HG02798 (cell line): ENCODE measurements at regions not wholly inside any gene's neighbourhood (a gene's known extent, or its start where the extent isn't known, plus 50 kb on each side); places are given as distances from the start of the nearest gene placed in this dataset.
"Not testable (repeated sequence)": the region's sequence is repeated elsewhere in the genome, so short reads cannot be mapped to it uniquely, and the experiment has no call there.

Experiments
- ATAC-seq: cut with Tn5 transposase; IDR thresholded peaks from one replicate; pipeline ENCODE4 v1.9.1; 2021; ENCODE audit warnings: mild to moderate bottlenecking; ENCODE audit not compliant: unreplicated experiment, poor library complexity

DNA sequence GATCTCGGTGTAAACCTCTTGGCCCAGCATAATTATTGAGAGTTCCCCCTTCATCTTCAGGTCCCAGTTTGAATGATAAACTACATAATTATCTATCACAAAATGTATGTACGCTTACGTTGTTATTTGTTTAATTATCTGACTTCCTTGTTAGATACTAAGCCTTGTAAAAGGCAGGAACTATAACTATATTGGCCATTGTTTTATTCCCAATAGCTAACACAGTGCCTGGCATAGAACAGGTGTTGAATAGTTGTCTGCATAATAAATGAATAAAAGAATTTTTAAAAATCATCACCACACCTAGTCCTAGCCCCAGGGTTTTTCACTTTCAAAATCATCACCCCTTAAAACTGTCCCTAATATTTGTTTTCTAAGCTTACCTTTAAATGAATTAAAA is 207.9 kb downstream of the MREG start:
- no peak for ATAC-seq

GRCh38 chr2:215803150-215803549 is 210.2 kb downstream of the MREG start:
- ATAC-seq = no peak

GRCh38 chr2:215799194-215799593 is 214.2 kb downstream of the MREG start:
- no peak for ATAC-seq

DNA sequence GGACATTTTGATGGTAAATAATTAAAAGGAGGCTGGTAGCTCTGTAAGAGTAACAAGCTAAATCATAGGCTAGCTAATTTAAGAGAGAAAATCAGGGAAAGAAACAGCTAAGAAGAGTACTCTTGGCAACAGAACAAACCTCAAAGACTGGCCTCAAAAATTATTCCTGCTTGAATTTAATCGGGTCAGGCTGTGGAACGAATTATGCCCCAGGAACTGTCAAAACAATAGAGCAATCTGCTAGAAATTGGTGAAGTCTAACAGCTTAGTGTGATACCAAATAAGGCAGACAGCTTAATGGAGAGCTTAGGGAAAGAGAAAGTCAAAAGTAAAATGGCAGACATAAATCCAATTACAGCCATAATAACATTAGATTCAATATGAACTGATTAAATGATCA is 215.7 kb downstream of the MREG start:
- no peak for ATAC-seq

DNA sequence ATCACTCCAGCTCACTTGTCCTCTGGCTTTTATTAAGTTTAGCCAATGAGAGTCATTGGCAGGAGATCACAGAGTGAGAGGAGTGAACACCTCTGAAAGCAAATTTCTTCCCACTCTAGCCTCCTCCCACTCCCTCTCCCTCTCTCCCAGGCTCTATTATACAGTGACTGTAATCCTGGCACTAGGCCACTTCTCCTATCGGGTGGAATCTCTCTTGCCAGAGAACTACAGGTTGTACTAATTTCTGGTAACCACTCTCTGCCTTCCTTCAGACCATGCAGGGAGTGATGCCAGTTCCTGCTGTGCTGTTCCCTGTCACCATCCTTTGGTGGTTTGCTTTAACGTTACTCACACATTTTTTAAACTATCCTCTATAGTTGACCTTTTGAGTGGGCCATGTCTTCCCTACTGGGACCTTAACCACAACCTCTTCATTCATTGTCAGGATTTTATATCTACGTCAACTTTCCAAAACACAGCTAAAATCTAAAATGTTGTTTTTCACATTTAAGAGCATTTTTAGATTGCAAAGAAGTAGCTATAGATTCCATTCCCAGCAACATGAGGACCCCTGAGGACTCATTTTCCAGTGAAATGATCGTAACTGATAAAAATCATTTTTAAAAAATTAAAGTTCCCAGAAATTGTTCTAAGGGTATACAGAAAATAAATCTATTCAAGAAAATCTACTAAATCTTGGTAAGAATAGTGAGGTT is 217.1 kb downstream of the MREG start:
- no peak for ATAC-seq

DNA sequence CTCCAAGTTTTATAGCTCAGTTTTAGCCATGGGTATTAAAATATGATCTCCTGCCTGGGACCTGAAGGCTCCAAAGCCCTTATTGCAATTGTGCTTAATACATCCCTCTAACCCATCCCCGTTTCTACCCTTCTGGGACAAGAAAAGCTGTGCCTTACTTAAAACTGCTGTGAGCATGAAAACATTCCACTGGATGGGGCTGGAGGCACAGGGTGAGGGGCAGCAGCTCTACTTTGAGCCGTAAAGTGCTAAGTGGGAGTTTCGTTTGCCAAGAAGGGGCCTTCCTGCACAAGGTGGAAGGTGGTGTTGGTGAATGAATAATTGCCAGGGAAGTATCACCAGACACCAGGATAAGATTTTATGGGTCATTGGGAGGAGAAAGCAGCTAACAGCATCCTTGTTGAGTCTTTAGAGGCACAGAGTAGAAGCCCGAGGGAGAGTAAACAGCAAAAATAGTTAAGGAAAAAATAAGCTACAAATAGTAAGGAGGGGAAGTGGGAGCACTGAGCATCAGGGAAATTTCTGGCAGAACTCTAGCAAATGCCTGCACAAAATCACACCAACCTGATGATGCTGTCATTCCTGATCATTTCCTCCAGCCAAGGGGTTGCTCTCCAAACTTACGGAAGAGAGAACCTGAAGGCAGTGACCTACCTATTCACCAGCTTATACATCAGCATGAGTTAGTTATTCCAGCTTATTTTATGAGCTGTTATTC is 218.4 kb downstream of the MREG start:
- no peak for ATAC-seq

DNA sequence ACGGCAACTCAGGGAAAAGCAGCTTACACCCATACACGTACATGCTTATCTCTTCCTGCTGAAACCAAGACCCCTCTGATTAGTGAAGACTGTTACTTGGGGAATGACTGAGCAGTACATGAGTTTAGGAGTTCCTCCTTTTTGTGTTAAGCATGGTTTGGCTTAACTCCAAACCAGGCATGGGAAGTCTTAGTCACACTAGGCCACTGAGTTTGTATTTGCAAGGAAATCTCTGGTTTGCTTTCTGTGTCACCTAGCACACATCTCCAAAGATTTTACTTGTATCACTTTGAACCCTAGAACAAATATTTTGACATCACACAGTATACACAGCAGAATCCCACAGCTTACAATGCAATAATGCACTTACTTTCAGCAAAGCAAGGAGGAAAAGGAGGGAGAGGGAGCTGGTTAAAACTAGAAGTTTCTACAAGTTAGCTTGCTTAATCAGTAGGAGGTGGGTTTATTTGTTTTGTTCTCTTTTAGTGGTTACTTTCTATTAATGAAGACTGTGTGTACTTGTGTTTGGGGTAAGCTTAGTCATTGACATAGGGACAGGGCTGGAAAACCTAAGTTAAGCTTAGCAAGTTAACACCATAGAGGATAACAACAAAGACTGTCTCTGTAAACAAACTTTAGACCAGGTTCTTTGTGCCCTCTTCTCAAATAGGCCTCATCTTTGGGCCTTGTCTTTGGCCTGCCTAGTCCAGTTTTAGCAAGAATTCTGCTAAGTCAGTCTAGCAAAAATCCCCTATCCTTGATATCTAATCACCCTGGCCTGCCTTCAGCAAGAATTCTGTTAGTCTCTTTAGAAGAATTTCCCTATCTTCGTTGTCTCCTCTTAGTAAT is 219.4 kb downstream of the MREG start:
- no peak for ATAC-seq

GRCh38 chr2:215791481-215791937 is 221.8 kb downstream of the MREG start:
- no peak for ATAC-seq

- ATAC-seq = no peak
Observed at GRCh38 chr2:215790523-215791421, 222.6 kb downstream of the MREG start.

- no peak for ATAC-seq
Observed at GRCh38 chr2:215787565-215788178, 225.7 kb downstream of the MREG start.

DNA sequence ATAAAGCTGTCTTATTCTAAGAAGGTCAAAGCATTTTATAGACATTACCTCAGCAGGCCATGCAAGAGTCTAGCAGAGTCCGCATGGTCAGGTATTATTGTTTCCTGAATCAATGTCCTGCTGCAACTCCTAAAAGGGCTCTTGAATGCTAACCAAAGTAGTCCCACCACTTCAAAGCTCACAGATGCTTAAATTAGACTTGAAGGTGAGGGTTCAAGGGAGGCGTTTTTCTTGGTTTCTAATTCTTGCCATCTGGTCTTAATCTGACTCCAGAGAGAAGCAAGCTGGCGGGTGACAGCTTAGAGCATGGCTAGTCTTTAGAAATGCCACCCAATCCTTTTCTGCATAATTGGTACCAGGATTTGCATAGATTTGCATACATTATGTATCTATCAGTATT is 226.3 kb downstream of the MREG start:
- ATAC-seq = no peak

DNA sequence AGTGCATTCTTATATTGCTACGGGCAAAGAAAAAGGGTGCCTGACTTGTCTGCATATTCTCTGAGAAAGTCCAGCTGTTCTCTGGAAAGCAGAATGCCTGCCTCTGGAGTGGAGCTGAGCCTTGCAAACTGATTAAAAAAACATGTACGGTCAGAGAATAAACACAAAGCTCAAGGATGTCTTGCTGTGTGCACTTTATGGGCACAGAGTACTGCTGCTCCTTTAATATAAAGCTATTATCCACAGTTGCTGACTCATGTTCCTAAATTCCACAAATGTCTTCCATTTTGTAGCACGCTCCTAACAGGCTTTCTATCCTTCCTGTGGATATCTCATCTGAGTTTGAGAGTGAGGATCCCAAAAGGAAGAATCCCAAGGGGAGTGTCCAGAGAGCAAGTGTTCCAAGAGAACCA is 229.0 kb downstream of the MREG start:
- no peak for ATAC-seq

- not testable (repeated sequence) for ATAC-seq
Observed at GRCh38 chr2:215783640-215784039, 229.7 kb downstream of the MREG start.

DNA sequence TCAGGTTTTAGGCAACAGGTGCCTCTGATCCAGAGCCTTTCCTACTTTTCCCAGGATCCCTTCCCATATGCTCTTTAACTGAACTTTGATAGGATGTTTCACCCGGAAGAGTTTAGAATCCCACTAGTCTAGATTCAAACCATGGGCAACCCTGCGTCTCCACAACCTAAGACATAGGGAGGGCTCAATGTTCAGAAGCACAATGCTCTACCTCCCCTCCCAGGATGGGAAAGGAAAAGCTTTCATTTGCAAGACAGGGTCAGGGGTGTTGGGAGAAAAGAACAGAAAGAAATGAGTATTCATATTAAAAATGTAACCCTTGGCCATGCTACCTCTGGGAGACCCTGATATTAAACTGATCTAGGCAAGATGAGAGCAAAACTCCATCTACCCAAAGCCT is 230.4 kb downstream of the MREG start:
- no peak for ATAC-seq

- ATAC-seq = no peak
Observed at GRCh38 chr2:215782295-215782694, 231.1 kb downstream of the MREG start.

GRCh38 chr2:215780907-215781685 is 232.3 kb downstream of the MREG start:
- ATAC-seq = no peak

DNA sequence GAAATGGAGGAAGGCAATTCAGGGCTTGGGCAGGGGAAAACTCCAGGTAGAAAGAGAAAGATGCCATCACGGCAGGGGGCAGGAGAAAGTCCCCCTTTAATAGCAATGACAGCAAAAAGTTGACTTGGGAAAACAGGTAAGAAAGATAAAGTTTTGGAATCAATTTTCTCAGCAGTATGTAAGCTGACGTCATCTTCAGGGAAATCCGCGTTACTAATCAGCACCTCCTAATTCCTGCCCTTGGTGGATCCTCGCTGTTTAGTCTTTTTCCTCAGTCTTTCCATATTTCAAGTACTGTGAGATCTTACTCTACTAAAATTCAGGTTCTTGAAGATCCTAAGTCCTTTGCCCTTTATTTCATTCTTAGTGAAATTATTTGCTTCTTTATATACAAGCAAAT is 233.0 kb downstream of the MREG start:
- ATAC-seq = no peak

DNA sequence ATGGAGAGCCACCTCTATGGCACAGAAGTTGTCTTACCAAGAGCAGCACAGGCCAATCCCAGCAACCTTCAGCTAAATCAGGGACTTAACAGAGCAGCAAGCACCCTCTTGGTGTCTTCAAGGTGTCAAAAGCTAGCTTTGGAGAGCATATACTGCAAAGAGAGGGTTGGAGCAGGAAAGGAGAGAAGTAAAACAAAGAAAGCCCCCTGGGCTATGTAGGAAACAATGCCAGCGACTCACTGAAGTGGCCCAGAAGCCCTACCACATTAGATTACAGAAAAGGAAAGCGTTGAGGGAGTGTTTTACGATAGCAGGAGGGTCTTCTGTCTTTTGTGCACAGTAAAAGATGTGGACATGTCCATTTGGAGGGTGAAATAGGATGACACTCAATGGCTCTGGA is 233.4 kb downstream of the MREG start:
- no peak for ATAC-seq
